HG03108 (cell line): ENCODE measurements at regions not wholly inside any gene's neighbourhood (a gene's known extent, or its start where the extent isn't known, plus 50 kb on each side); places are given as distances from the start of the nearest gene placed in this dataset.

Experiments used
- ATAC-seq: cut with Tn5 transposase; IDR thresholded peaks from one replicate; pipeline ENCODE4 v1.9.1; 2021; ENCODE audit warnings: moderate library complexity; ENCODE audit not compliant: unreplicated experiment

DNA sequence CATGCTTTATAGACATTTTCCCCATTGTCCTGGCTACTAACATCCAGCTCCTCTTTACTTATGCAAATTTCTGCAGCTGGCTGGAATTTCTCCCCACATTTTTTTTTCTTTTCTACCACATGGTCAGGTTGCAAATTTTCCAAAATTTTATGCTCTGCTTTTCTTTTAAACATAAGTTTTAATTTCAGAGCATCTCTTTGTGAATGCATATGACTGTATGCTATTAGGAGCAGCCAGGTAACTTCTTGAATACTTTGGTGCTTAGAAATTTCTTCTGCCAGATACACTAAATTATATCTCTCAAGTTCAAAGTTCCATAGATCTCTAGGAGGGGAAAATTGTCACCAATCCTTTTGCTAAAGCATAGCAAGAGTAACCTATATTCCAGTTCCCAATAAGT is 365.9 kb downstream of the LRFN5 start:
- ATAC-seq, result no peak

DNA sequence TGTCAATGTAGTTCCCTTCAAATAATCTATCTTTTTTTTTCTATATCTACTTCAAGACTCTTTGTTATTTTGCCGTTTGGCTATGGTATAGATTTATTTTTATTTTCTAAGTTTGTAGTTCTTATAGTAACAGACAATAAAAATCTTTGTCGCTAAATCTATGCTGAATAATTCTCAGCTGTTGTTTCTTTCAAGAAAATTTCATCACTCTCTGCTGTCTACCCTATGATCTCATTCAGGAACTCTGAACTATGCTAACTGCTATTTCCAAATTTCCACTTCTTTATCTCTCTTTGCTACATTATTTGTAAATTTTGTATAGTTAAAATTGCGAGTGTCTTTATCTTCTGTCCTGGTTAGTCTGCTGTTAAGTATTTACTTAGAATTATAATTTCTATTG is 353.6 kb downstream of the LRFN5 start:
- no peak for ATAC-seq

DNA sequence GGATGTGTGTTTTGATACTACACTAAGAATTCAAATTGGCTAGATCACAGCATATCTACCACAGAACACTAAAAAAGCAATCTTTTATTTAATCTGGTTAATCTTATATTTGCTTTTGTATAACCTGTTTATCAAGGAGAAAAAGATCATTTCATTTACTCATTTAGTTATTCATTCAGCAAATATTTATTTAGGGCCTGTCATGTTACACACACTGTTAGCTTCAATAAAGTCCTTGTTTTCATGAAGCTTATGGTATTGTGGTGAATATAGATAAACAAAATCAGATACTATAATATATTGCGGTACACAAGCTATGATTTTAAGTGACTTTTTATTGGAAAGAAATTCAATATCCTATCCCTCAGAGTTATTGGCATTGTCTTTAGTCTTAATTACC is 350.8 kb downstream of the LRFN5 start:
- no peak for ATAC-seq
